A549 (cell line): ENCODE measurements at regions not wholly inside any gene's neighbourhood (a gene's known extent, or its start where the extent isn't known, plus 50 kb on each side); places are given as distances from the start of the nearest gene placed in this dataset.

ENCODE experiments used
- ATAC-seq, 2 experiments: fragments of 200-7000 bp in 1 of 2; fragments of >200 bp in 1 of 2; cut with Nextera tagmentation in 1 of 2; cut with Tn5 transposase in 1 of 2; 3 replicates each; pipeline versions ENCODE4 v1.8.0 to v1.9.1; 2018 to 2020; ENCODE audit warnings: mild to moderate bottlenecking in 1 of 2, moderate library complexity in 1 of 2
- CTCF ChIA-PET: fragments of 300-600 bp; sonication (Branson Sonifier 250); formaldehyde crosslinking; extraction: SDS; loops from one replicate; lab custom pipeline; 2021; ENCODE audit warnings: antibody characterized with exemption, inconsistent platforms; lab: Yijun Ruan, JAX
- POLR2A ChIA-PET: fragments of 350-600 bp; formaldehyde crosslinking; extraction: SDS; loops from one replicate; lab custom pipeline; 2021; ENCODE audit warnings: antibody characterized with exemption, inconsistent platforms; lab: Yijun Ruan, JAX
- DNase-seq, 2 experiments: peaks; one replicate each; pipeline versions ENCODE4 v3.0.0 to v3.0.0-alpha.2; 2011 to 2016; ENCODE audit warnings: low read depth in 1 of 2, low spot score in 1 of 2
- FAIRE-seq: peaks from 2 replicates; lab custom pipeline; 2011; peaks lifted over from hg19 to GRCh38; lab: Jason Lieb, UNC
- H3K27ac ChIP-seq, 2 experiments: fragments of >200 bp; sonication (Bioruptor Twin); formaldehyde crosslinking; 3 replicates each; pipeline ENCODE4 v1.5.1; 2016 to 2017
- H3K4me1 ChIP-seq: fragments of >200 bp; sonication (Bioruptor Twin); formaldehyde crosslinking; 3 replicates; pipeline ENCODE4 v1.6.1; 2016
- H3K4me2 ChIP-seq: fragments of >200 bp; sonication (Bioruptor Twin); formaldehyde crosslinking; 3 replicates; pipeline ENCODE4 v1.6.1; 2016
- H3K4me3 ChIP-seq: fragments of >200 bp; sonication (Bioruptor Twin); formaldehyde crosslinking; 3 replicates; pipeline ENCODE4 v1.5.1; 2016
- H3K9me3 ChIP-seq: fragments of >200 bp; sonication (Bioruptor Twin); formaldehyde crosslinking; 3 replicates; pipeline ENCODE4 v1.6.1; 2016
- BHLHE40 ChIP-seq: IDR thresholded peaks from 2 replicates; pipeline ENCODE4 v1.6.1; 2012; ENCODE audit warnings: low read depth, low read length, inconsistent platforms
- CTCF ChIP-seq: fragments of >200 bp; sonication (Bioruptor Twin); formaldehyde crosslinking; IDR thresholded peaks from 3 replicates; pipeline ENCODE4 v1.5.1; 2016
- EHMT2 ChIP-seq: fragments of 200-600 bp; sonication (generic); IDR thresholded peaks from 2 replicates; pipeline ENCODE4 v1.6.1; 2016; ENCODE audit warnings: antibody characterized with exemption, low read depth, mild to moderate bottlenecking, moderate library complexity
- ELK1 ChIP-seq: fragments of 150-350 bp; IDR thresholded peaks from 2 replicates; pipeline ENCODE4 v1.6.1; 2014; ENCODE audit warnings: low read depth, mild to moderate bottlenecking, low read length
- FOSB ChIP-seq: fragments of 250-450 bp; sonication (Bioruptor Pico); IDR thresholded peaks from 2 replicates; pipeline ENCODE4 v1.5.0; 2020; ENCODE audit warnings: mild to moderate bottlenecking, moderate library complexity
- FOSL2 ChIP-seq, 2 experiments: fragments of 450-650 bp in 1 of 2; fragments of >200 bp in 1 of 2; sonication (Bioruptor Twin) in 1 of 2; formaldehyde crosslinking; IDR thresholded peaks; 2 replicates each; pipeline versions ENCODE4 v1.5.0 to v1.6.1; 2016 to 2020; ENCODE audit warnings: mild to moderate bottlenecking in 1 of 2, moderate library complexity in 1 of 2
- FOXS1 ChIP-seq: fragments of 250-450 bp; sonication (Bioruptor Pico); IDR thresholded peaks from 2 replicates; pipeline ENCODE4 v1.5.0; 2020; ENCODE audit warnings: mild to moderate bottlenecking, moderate library complexity
- GATA3 ChIP-seq: IDR thresholded peaks from 2 replicates; pipeline ENCODE4 v1.6.1; 2012; ENCODE audit warnings: borderline replicate concordance
- HOXB5 ChIP-seq: fragments of 250-450 bp; sonication (Bioruptor Pico); IDR thresholded peaks from 2 replicates; pipeline ENCODE4 v1.5.0; 2020; ENCODE audit warnings: mild to moderate bottlenecking, moderate library complexity
- JUN ChIP-seq, 2 experiments: fragments of >200 bp; sonication (Bioruptor Twin); formaldehyde crosslinking; IDR thresholded peaks; 2 replicates in 1 of 2; 3 replicates in 1 of 2; pipeline ENCODE4 v1.6.1; 2016 to 2017
- KDM1A ChIP-seq: fragments of 200-600 bp; sonication (generic); IDR thresholded peaks from 2 replicates; pipeline ENCODE4 v1.6.1; 2016; ENCODE audit warnings: low read depth, mild to moderate bottlenecking
- KDM5A ChIP-seq: fragments of 200-600 bp; sonication (generic); IDR thresholded peaks from 2 replicates; pipeline ENCODE4 v1.6.1; 2016; ENCODE audit warnings: antibody characterized with exemption, mild to moderate bottlenecking
- MAFK ChIP-seq: fragments of 450-650 bp; IDR thresholded peaks from 2 replicates; pipeline ENCODE4 v1.6.1; 2014; ENCODE audit not compliant: partially characterized antibody
- MAZ ChIP-seq: fragments of 150-350 bp; IDR thresholded peaks from 2 replicates; pipeline ENCODE4 v1.6.1; 2014; ENCODE audit warnings: antibody characterized with exemption, low read depth, low read length, borderline replicate concordance
- MYC ChIP-seq: IDR thresholded peaks from 2 replicates; pipeline ENCODE4 v1.6.1; 2012; ENCODE audit warnings: mild to moderate bottlenecking, inconsistent platforms, low read length, improper control_type of control experiment, borderline replicate concordance
- NPAS2 ChIP-seq: fragments of 250-450 bp; sonication (Bioruptor Pico); IDR thresholded peaks from 2 replicates; pipeline ENCODE4 v1.8.0; 2022; ENCODE audit warnings: mild to moderate bottlenecking, moderate library complexity, borderline replicate concordance
- POLR2A ChIP-seq: IDR thresholded peaks from 2 replicates; pipeline ENCODE4 v1.6.1; 2012; ENCODE audit warnings: mild to moderate bottlenecking, low read length
- RAD21 ChIP-seq, 2 experiments: fragments of >200 bp in 1 of 2; sonication (Bioruptor Twin) in 1 of 2; formaldehyde crosslinking in 1 of 2; IDR thresholded peaks in 1 of 2; conservative IDR thresholded peaks in 1 of 2; 2 replicates in 1 of 2; 3 replicates in 1 of 2; pipeline ENCODE4 v1.6.1; 2012 to 2018; ENCODE audit warnings: inconsistent platforms in 1 of 2
- RCOR1 ChIP-seq: fragments of 150-350 bp; IDR thresholded peaks from 2 replicates; pipeline ENCODE4 v1.6.1; 2014; ENCODE audit warnings: antibody characterized with exemption, low read length, low read depth
- REST ChIP-seq: fragments of 200-600 bp; sonication (generic); IDR thresholded peaks from 2 replicates; pipeline ENCODE4 v1.6.1; 2016; ENCODE audit warnings: antibody characterized with exemption, mild to moderate bottlenecking, moderate library complexity
- RNF2 ChIP-seq: fragments of 200-600 bp; sonication (generic); IDR thresholded peaks from 2 replicates; pipeline ENCODE4 v1.6.1; 2016; ENCODE audit warnings: low read depth, mild to moderate bottlenecking, antibody characterized with exemption, moderate library complexity, borderline replicate concordance
- SMC3 ChIP-seq: fragments of >200 bp; sonication (Bioruptor Twin); formaldehyde crosslinking; IDR thresholded peaks from 3 replicates; pipeline ENCODE4 v1.6.1; 2018; ENCODE audit warnings: inconsistent platforms
- TFCP2L1 ChIP-seq: fragments of 250-450 bp; sonication (Bioruptor Pico); IDR thresholded peaks from 2 replicates; pipeline ENCODE4 v1.5.0; 2021; ENCODE audit warnings: mild to moderate bottlenecking
- TP53 ChIP-seq: fragments of 250-450 bp; sonication (Bioruptor Pico); IDR thresholded peaks from 2 replicates; pipeline ENCODE4 v1.5.0; 2021; ENCODE audit warnings: mild to moderate bottlenecking, moderate library complexity
- USF2 ChIP-seq: fragments of 450-650 bp; IDR thresholded peaks from 2 replicates; pipeline ENCODE4 v1.6.1; 2014; ENCODE audit warnings: antibody characterized with exemption
- WGBS: methylation state at CpG from one replicate; pipeline ENCODE4 v1.1.6; 2017; ENCODE audit errors: missing lambda C conversion rate; 5-methylcytosine and 5-hydroxymethylcytosine counted together

- CTCF ChIA-PET: interaction anchor here (1.5 kb wide), 1 partner anchor 15 kb away, joined by 4 read pairs; no protein-coding TSS in a partner anchor
- no peaks in the 10 kb centered on the region for H3K4me1 ChIP-seq
- FAIRE-seq (no peak), DNase-seq (no peak)
- TF ChIP-seq RCOR1 (no peak), REST (no peak), MYC (no peak), EHMT2 (no peak), BHLHE40 (no peak), FOXS1 (CRISPR knock-in tag) (no peak)
- TF ChIP-seq, all 56 proteins: peak for 0
- no peak overlapping the region for H3K4me2 ChIP-seq
- no peak overlapping the region for H3K27ac ChIP-seq
- WGBS: 42% methylated on average over 5 of the region's 5 CpGs
- no peaks in the 10 kb centered on the region for H3K9me3 ChIP-seq
- ATAC-seq: no peak
- H3K4me3 ChIP-seq: no peak overlapping the region
- POLR2A ChIA-PET: interaction anchor here (0.6 kb wide), 1 partner anchor 855 kb away, joined by 3 read pairs; no protein-coding TSS in a partner anchor
Observed at GRCh38 chr15:79538527-79538926, 106.4 kb downstream of the MINAR1 start.

GRCh38 chr15:79539401-79539800, 107.3 kb downstream of the MINAR1 start:
- Histone ChIP-seq H3K27ac (no peak overlapping the region), H3K4me1 (no peaks in the 10 kb centered on the region), H3K4me2 (no peak overlapping the region)
- no peak for DNase-seq
- CTCF ChIA-PET: interaction anchor here (1.5 kb wide), 1 partner anchor 14 kb away, joined by 4 read pairs; no protein-coding TSS in a partner anchor
- TF ChIP-seq MAFK: no peak
- TF ChIP-seq USF2: peak; percentile 20; the same call in 1 of the 2 replicates
- TF ChIP-seq FOSL2 (IDR thresholded peaks at IDR 0.05): no peak
- TF ChIP-seq FOSL2 (CRISPR knock-in tag; IDR thresholded peaks at IDR 0.05): peak; percentile 25; the same call in 1 of the 2 replicates
- TF ChIP-seq, all 56 proteins: peak for 2
- FAIRE-seq (no peak), ATAC-seq (no peak)
- Histone ChIP-seq H3K4me3 (no peak overlapping the region), H3K9me3 (no peaks in the 10 kb centered on the region)
- WGBS: 43% methylated on average over 3 of the region's 3 CpGs
- POLR2A ChIA-PET: no interaction called here

GRCh38 chr15:79540551-79540950, 108.4 kb downstream of the MINAR1 start:
- H3K4me1 ChIP-seq: no peaks in the 10 kb centered on the region
- no peak overlapping the region for H3K27ac ChIP-seq
- no peaks in the 10 kb centered on the region for H3K9me3 ChIP-seq
- peak; percentile 41 to 76; a peak in 4 of 6 replicates for ATAC-seq
- FAIRE-seq: no peak
- TF ChIP-seq JUN (IDR thresholded peaks at IDR 0.05): no peak
- no peak for TF ChIP-seq TP53 (CRISPR knock-in tag)
- no peak for TF ChIP-seq TFCP2L1 (CRISPR knock-in tag)
- TF ChIP-seq HOXB5 (CRISPR knock-in tag): no peak
- TF ChIP-seq RAD21 (conservative IDR thresholded peaks at IDR 0.05 in 1 of 2, IDR thresholded peaks at IDR 0.05 in 1 of 2): no peak
- TF ChIP-seq FOSB (CRISPR knock-in tag): no peak
- no peak for TF ChIP-seq RCOR1
- no peak for TF ChIP-seq MAZ
- TF ChIP-seq NPAS2 (CRISPR knock-in tag): no peak
- TF ChIP-seq KDM1A: no peak
- TF ChIP-seq CTCF: no peak
- TF ChIP-seq SMC3: no peak
- no peak for TF ChIP-seq KDM5A
- no peak for TF ChIP-seq RNF2
- no peak for TF ChIP-seq GATA3
- TF ChIP-seq ELK1: no peak
- TF ChIP-seq POLR2A: no peak
- no peak overlapping the region for H3K4me2 ChIP-seq
- WGBS: 22% methylated on average over 2 of the region's 2 CpGs
- CTCF ChIA-PET: no interaction called here
- POLR2A ChIA-PET: no interaction called here
- DNase-seq: peak in 1 of 2 experiments; percentile 5
- H3K4me3 ChIP-seq: no peak overlapping the region
